ENCODE measurements at regions not wholly inside any gene's neighbourhood (a gene's known extent, or its start where the extent isn't known, plus 50 kb on each side); places are given as distances from the start of the nearest gene placed in this dataset.

DNA sequence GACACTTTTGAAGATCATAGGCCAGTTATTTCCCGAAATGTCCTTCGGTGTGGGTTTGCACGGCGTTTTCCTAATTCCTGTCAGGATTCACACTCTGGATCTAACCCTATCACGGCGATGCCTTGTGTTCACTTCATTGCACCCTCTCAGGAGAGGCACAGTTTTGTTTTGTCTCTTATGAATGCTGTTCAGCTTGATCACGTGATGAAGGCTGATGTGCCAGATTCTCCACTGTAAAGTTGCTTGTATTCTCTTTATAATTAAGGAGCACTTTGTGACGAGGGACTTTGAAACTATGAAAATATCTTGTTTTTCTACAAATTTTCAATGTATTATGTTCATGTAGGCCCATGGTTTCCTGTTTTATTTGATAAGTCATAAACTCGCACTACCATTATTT lies 568.1 kb downstream of the ACTR3B start:
- Histone ChIP-seq H3K9me3 (ENCODE audit: low read depth, low read length, poor library complexity, severe bottlenecking) (peaks cover 4% of the 10 kb centered on the region), H3K4me3 (ENCODE audit: low read depth, low read length, poor library complexity, severe bottlenecking) (no peak overlapping the region), H3K4me1 (ENCODE audit: insufficient read depth, low read length, poor library complexity, severe bottlenecking) (no peaks in the 10 kb centered on the region), H3K27me3 (replicated peaks; ENCODE audit: insufficient read depth, low read depth, low read length, poor library complexity) (no peaks in the 10 kb centered on the region), H3K36me3 (ENCODE audit: insufficient read depth, low read length, poor library complexity, severe bottlenecking) (no peaks in the 10 kb centered on the region), H3K27ac (ENCODE audit: low read depth, low read length, poor library complexity, severe bottlenecking) (no peak overlapping the region)
- BruUV-seq (replicated peaks), result no TSS peak
- TF ChIP-seq CTCF (conservative IDR thresholded peaks at IDR 0.05; ENCODE audit: low read depth, low read length), result no peak
- TF ChIP-seq EZH2 (IDR thresholded peaks at IDR 0.05; ENCODE audit: borderline replicate concordance, low read depth, low read length, poor library complexity, severe bottlenecking), result no peak
- POLR2A ChIA-PET (ENCODE audit: low non-redundant PET), result no interaction called here
- intact Hi-C loops (cut with micrococcal nuclease; ENCODE audit: unreplicated experiment), result no loop called here
- CTCF ChIA-PET, result no interaction called here
- DNase-seq (ENCODE audit: low spot score), result no peak

DNA sequence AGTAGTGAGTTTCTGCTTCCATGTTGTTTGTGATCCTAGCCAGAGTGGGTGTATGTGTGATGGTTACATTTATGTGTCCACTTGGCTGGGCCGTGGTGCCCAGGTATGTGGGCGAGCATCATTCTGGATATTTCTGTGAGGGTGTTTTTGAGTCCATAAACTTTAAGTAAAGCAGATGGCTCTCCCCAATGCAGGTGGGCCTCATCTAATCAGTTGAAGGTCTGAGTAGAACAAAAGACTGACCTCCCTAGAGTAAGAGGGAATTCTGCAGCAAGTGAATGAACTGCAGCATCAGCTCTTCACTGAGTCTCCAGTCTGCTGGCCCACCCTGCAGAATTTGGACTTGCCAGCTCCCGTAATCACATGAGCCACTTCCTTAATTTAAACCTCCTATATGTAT lies 571.9 kb downstream of the ACTR3B start:
- ChIA-PET POLR2A (ENCODE audit: low non-redundant PET) (no interaction called here), CTCF (no interaction called here)
- no peak overlapping the region for H3K4me3 ChIP-seq (ENCODE audit: low read depth, low read length, poor library complexity, severe bottlenecking)
- BruUV-seq (replicated peaks), result no TSS peak
- H3K36me3 ChIP-seq (ENCODE audit: insufficient read depth, low read length, poor library complexity, severe bottlenecking), result no peaks in the 10 kb centered on the region
- no peaks in the 10 kb centered on the region for H3K27me3 ChIP-seq (replicated peaks; ENCODE audit: insufficient read depth, low read depth, low read length, poor library complexity)
- intact Hi-C loops (cut with micrococcal nuclease; ENCODE audit: unreplicated experiment), result no loop called here
- TF ChIP-seq CTCF (conservative IDR thresholded peaks at IDR 0.05; ENCODE audit: low read depth, low read length), result no peak
- TF ChIP-seq EZH2 (IDR thresholded peaks at IDR 0.05; ENCODE audit: borderline replicate concordance, low read depth, low read length, poor library complexity, severe bottlenecking), result no peak
- no peak for DNase-seq (ENCODE audit: low spot score)
- peaks cover 4% of the 10 kb centered on the region for H3K9me3 ChIP-seq (ENCODE audit: low read depth, low read length, poor library complexity, severe bottlenecking)
- H3K4me1 ChIP-seq (ENCODE audit: insufficient read depth, low read length, poor library complexity, severe bottlenecking), result no peaks in the 10 kb centered on the region
- H3K27ac ChIP-seq (ENCODE audit: low read depth, low read length, poor library complexity, severe bottlenecking), result no peak overlapping the region

GRCh38 chr7:153354071-153354470 lies 594.5 kb downstream of the ACTR3B start:
- no peak for DNase-seq (ENCODE audit: low spot score)
- H3K27me3 ChIP-seq (replicated peaks; ENCODE audit: insufficient read depth, low read depth, low read length, poor library complexity), result no peaks in the 10 kb centered on the region
- no peaks in the 10 kb centered on the region for H3K36me3 ChIP-seq (ENCODE audit: insufficient read depth, low read length, poor library complexity, severe bottlenecking)
- no TSS peak for BruUV-seq (replicated peaks)
- POLR2A ChIA-PET (ENCODE audit: low non-redundant PET), result no interaction called here
- CTCF ChIA-PET, result no interaction called here
- no peak for TF ChIP-seq CTCF (conservative IDR thresholded peaks at IDR 0.05; ENCODE audit: low read depth, low read length)
- TF ChIP-seq EZH2 (IDR thresholded peaks at IDR 0.05; ENCODE audit: borderline replicate concordance, low read depth, low read length, poor library complexity, severe bottlenecking), result no peak
- intact Hi-C loops (cut with micrococcal nuclease; ENCODE audit: unreplicated experiment), result no loop called here
- no peak overlapping the region for H3K27ac ChIP-seq (ENCODE audit: low read depth, low read length, poor library complexity, severe bottlenecking)
- peaks cover 6% of the 10 kb centered on the region for H3K9me3 ChIP-seq (ENCODE audit: low read depth, low read length, poor library complexity, severe bottlenecking)
- H3K4me3 ChIP-seq (ENCODE audit: low read depth, low read length, poor library complexity, severe bottlenecking), result no peak overlapping the region
- no peaks in the 10 kb centered on the region for H3K4me1 ChIP-seq (ENCODE audit: insufficient read depth, low read length, poor library complexity, severe bottlenecking)

Data from A673 (cell line).